ENCODE measurements at regions not wholly inside any gene's neighbourhood (a gene's known extent, or its start where the extent isn't known, plus 50 kb on each side); places are given as distances from the start of the nearest gene placed in this dataset.

DNA sequence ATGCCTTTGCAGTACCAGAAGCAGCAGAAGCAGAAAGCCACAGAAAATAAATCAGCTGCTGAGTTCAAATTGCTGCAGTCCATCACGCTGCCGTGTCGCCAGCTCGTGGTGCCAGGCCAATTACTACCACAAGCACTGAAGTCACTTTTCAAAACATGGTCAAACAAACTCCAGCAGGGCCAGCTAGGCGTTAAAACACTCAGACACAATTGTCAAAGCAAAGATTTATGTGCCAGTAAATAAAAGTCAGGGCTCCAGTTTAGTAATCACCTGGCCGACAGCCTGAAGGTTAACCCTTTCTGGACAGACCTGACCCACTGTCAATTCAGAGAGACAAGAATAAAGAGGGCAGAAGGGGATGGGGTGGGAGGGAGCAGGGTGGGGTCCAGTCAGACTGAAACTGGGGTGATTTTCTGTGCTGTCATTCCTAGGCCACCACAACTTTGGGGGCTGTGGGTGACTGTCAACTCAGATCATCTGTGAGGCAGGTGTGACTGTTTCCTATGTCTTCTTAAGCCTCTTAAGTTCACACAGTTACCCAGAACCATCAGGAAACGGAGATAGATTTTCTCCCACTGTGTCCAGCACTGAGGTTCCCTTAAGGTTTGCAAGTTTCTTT lies 109.8 kb upstream of the FUT8 start:
- TF ChIP-seq, protein P1, sequence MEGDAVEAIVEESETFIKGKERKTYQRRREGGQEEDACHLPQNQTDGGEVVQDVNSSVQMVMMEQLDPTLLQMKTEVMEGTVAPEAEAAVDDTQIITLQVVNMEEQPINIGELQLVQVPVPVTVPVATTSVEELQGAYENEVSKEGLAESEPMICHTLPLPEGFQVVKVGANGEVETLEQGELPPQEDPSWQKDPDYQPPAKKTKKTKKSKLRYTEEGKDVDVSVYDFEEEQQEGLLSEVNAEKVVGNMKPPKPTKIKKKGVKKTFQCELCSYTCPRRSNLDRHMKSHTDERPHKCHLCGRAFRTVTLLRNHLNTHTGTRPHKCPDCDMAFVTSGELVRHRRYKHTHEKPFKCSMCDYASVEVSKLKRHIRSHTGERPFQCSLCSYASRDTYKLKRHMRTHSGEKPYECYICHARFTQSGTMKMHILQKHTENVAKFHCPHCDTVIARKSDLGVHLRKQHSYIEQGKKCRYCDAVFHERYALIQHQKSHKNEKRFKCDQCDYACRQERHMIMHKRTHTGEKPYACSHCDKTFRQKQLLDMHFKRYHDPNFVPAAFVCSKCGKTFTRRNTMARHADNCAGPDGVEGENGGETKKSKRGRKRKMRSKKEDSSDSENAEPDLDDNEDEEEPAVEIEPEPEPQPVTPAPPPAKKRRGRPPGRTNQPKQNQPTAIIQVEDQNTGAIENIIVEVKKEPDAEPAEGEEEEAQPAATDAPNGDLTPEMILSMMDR (IDR thresholded peaks at IDR 0.05) = no peak
- TF ChIP-seq POLR2A (IDR thresholded peaks at IDR 0.05) = no peak
